ENCODE measurements at regions not wholly inside any gene's neighbourhood (a gene's known extent, or its start where the extent isn't known, plus 50 kb on each side); places are given as distances from the start of the nearest gene placed in this dataset.

DNA sequence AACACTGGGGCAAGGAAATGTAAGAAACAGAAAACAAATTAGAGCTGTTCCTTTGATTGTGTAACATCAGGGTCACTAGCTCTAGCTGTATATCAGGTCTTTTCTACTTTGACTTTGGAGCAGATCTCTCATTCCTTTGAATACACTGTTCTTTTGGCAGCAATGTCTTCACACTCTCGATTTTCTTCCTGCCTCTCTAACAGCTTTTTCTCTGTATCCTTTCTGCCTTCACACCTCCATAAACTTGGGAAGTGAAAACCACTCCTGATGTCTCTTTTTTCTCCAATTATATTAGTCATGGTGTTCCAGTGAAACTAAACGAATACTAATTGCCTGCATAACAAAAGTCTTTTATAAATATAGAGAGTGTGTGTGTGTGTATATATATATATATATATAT, 1458.0 kb downstream of the NCAM2 start:
- H3K27ac ChIP-seq = no peak overlapping the region
- CTCF ChIA-PET = interaction anchor here (0.7 kb wide), 1 partner anchor 832 kb away, joined by 3 read pairs; no protein-coding TSS in a partner anchor
- TF ChIP-seq, protein P1, sequence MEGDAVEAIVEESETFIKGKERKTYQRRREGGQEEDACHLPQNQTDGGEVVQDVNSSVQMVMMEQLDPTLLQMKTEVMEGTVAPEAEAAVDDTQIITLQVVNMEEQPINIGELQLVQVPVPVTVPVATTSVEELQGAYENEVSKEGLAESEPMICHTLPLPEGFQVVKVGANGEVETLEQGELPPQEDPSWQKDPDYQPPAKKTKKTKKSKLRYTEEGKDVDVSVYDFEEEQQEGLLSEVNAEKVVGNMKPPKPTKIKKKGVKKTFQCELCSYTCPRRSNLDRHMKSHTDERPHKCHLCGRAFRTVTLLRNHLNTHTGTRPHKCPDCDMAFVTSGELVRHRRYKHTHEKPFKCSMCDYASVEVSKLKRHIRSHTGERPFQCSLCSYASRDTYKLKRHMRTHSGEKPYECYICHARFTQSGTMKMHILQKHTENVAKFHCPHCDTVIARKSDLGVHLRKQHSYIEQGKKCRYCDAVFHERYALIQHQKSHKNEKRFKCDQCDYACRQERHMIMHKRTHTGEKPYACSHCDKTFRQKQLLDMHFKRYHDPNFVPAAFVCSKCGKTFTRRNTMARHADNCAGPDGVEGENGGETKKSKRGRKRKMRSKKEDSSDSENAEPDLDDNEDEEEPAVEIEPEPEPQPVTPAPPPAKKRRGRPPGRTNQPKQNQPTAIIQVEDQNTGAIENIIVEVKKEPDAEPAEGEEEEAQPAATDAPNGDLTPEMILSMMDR (conservative IDR thresholded peaks at IDR 0.05; ENCODE audit: low read depth) = no peak
- POLR2A ChIA-PET (ENCODE audit: low non-redundant PET) = no interaction called here
- no peak for DNase-seq (ENCODE audit: low spot score)

DNA sequence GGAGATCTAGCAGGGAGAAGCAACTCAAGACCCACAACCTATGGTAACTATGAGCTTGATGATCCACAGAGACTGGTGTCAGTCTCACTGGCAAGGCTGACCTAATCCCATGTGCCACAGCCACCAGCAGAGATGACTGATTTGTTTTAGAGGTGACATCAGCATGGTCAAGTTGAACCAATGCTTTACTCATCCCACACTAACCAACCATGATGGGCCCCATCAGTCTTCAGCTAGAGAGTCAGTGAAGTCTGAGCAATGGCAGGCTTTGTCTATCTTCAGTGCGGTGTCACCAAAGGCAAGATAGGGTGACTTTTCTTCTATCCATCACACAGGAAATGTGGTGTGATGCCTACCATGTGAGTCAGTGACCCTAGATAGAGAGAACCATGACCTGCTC, 1470.7 kb downstream of the NCAM2 start:
- TF ChIP-seq, protein P1 (conservative IDR thresholded peaks at IDR 0.05; ENCODE audit: low read depth) = no peak
- no peak for DNase-seq (ENCODE audit: low spot score)
- ChIA-PET POLR2A (ENCODE audit: low non-redundant PET) (no interaction called here), CTCF (no interaction called here)
- H3K27ac ChIP-seq = no peak overlapping the region

DNA sequence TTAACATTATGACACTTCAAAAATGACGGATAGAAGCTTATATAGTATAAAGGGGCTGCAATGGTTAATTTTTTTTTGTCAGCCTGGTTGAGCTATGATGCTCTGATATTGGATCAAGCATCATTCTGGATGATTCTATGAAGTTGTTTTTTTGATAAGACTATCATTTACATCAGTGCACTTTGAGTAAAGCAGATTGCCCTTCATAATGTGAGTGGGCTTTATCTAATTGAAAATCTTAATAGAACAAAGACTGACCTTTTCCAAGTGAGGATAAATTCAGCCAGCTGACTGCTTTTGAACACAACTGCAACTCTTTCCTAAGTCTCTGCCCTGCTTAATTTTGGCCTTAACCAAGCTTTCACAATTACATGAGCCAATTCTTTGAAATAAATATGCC, 1476.2 kb downstream of the NCAM2 start:
- ChIA-PET POLR2A (ENCODE audit: low non-redundant PET) (no interaction called here), CTCF (interaction anchor here (0.6 kb wide), 1 partner anchor 160 kb away, joined by 3 read pairs; no protein-coding TSS in a partner anchor)
- TF ChIP-seq, protein P1 (conservative IDR thresholded peaks at IDR 0.05; ENCODE audit: low read depth) = no peak
- no peak for DNase-seq (ENCODE audit: low spot score)
- no peak overlapping the region for H3K27ac ChIP-seq

DNA sequence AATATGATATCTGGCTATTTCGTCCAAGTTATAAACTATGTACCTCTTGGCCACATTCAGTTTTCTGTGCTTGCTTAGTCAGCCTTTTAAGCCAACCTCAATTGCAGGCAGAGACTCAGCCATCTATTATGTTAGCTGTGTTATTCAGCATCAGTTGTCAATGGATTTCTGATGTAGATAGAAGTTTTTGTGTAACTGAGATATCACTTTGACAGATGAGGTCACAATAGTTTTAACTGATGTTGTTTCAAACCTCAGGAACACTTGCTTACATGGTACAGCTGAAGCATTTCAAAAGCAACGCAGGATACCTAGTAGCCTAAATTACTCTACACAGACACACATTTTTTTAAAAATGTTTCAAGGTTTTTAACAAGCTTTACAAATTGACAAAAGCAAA, 1478.0 kb downstream of the NCAM2 start:
- no peak for DNase-seq (ENCODE audit: low spot score)
- CTCF ChIA-PET = no interaction called here
- POLR2A ChIA-PET (ENCODE audit: low non-redundant PET) = no interaction called here
- no peak overlapping the region for H3K27ac ChIP-seq
- TF ChIP-seq, protein P1 (conservative IDR thresholded peaks at IDR 0.05; ENCODE audit: low read depth) = no peak

DNA sequence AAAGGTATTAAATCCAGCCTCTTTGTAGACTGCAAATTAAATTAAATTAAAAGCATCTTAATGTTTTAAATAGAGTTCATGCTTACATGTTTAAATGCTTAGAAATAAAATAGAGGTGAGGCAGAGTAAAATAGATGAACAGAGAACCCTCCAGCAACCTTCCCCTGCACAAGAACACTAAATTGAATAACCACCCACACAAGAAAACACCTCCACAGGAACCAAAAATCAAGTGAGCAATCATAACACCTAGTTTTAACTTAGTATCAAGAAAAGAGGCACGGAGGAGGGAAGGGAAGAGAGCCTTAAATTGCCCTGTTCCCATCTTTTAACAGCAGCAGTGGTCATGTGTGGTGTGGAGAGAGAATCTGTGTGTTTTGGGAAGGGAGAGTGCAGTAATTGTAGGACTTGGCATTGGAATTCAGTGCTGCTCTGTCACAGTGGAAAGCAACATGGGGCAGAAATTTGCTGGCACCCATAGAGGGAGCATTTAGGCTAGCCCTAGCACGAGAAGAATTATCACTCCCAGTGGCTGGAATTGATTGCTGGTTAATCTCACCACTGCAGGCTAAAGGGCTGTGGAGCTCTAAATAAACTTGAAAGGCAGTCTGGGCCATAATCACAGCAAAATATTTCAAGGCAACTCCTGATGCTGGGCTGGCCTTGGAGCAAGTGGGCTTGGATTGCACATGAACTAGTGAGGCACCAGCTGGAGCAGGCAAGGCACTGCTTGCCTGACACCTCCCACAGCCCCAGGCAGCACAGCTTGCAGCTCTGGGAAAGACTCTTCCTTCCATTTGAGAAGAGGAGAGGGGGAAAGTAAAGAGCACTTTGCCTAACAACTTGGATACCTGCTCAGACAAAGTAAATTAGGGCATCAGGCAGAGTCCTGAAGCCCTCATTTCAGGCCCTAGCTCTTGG, 1478.8 kb downstream of the NCAM2 start:
- ChIA-PET POLR2A (ENCODE audit: low non-redundant PET) (no interaction called here), CTCF (no interaction called here)
- no peak for DNase-seq (ENCODE audit: low spot score)
- TF ChIP-seq, protein P1 (conservative IDR thresholded peaks at IDR 0.05; ENCODE audit: low read depth) = no peak
- H3K27ac ChIP-seq = no peak overlapping the region

DNA sequence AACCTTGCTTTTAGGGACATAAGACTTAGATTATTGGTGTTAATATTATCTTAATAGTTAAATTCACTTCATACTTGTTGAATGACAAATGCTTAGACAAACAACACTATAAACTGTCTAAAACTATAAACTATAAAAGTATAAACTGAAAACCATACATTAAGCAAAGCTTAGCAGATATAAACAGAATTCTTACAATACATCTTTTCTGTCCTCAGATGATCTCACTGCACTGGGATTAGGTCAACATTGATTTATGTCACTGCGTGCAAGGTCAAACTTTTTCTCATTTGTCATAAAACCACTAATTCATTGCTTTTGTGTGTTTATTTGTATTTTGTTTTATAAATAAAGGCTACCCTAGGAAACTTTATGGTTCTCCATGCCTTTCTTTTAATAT, 1491.8 kb downstream of the NCAM2 start:
- DNase-seq (ENCODE audit: low spot score) = no peak
- TF ChIP-seq, protein P1 (conservative IDR thresholded peaks at IDR 0.05; ENCODE audit: low read depth) = no peak
- ChIA-PET CTCF (no interaction called here), POLR2A (ENCODE audit: low non-redundant PET) (no interaction called here)
- H3K27ac ChIP-seq = no peak overlapping the region
